GM06990 (cell line): ENCODE measurements at regions not wholly inside any gene's neighbourhood (a gene's known extent, or its start where the extent isn't known, plus 50 kb on each side); places are given as distances from the start of the nearest gene placed in this dataset.
"Not testable (repeated sequence)": the region's sequence is repeated elsewhere in the genome, so short reads cannot be mapped to it uniquely, and the experiment has no call there.

ENCODE experiments used
- DNase-seq: peaks from one replicate; pipeline ENCODE4 v3.0.0-alpha.2; 2011; ENCODE audit not compliant: insufficient read length; ENCODE audit errors: extremely low read depth
- H3K27me3 ChIP-seq: replicated peaks from 2 replicates; pipeline ENCODE4 v1.6.0; 2011; ENCODE audit warnings: low read length; ENCODE audit not compliant: control insufficient read depth, insufficient read depth
- H3K36me3 ChIP-seq: 2 replicates; pipeline ENCODE4 v1.5.1; 2011; ENCODE audit warnings: low read length; ENCODE audit not compliant: control insufficient read depth, insufficient read depth
- H3K4me3 ChIP-seq: replicated peaks from 2 replicates; pipeline ENCODE4 v1.5.1; 2011; ENCODE audit warnings: low read depth, mild to moderate bottlenecking, control low read depth, low read length
- TF ChIP-seq, protein P1 (sequence below): IDR thresholded peaks from 2 replicates; pipeline ENCODE4 v1.5.1; 2011; ENCODE audit warnings: low read length, control low read depth, mild to moderate bottlenecking, inconsistent platforms; ENCODE audit not compliant: insufficient read depth, poor library complexity, severe bottlenecking

GRCh38 chr6:86448398-86448797 lies 488.9 kb upstream of the HTR1E start:
- TF ChIP-seq, protein P1, sequence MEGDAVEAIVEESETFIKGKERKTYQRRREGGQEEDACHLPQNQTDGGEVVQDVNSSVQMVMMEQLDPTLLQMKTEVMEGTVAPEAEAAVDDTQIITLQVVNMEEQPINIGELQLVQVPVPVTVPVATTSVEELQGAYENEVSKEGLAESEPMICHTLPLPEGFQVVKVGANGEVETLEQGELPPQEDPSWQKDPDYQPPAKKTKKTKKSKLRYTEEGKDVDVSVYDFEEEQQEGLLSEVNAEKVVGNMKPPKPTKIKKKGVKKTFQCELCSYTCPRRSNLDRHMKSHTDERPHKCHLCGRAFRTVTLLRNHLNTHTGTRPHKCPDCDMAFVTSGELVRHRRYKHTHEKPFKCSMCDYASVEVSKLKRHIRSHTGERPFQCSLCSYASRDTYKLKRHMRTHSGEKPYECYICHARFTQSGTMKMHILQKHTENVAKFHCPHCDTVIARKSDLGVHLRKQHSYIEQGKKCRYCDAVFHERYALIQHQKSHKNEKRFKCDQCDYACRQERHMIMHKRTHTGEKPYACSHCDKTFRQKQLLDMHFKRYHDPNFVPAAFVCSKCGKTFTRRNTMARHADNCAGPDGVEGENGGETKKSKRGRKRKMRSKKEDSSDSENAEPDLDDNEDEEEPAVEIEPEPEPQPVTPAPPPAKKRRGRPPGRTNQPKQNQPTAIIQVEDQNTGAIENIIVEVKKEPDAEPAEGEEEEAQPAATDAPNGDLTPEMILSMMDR, result no peak
- no peak for DNase-seq

GRCh38 chr6:86440608-86441007 lies 496.7 kb upstream of the HTR1E start:
- no peaks in the 10 kb centered on the region for H3K27me3 ChIP-seq
- no peak overlapping the region for H3K4me3 ChIP-seq
- TF ChIP-seq, protein P1, result no peak
- DNase-seq, result no peak
- H3K36me3 ChIP-seq, result no peaks in the 10 kb centered on the region

More at GRCh38 chr6:86448398-86448797, 488.9 kb upstream of the HTR1E start:
- no peaks in the 10 kb centered on the region for H3K36me3 ChIP-seq
- no peak overlapping the region for H3K4me3 ChIP-seq
- H3K27me3 ChIP-seq, result no peaks in the 10 kb centered on the region

GRCh38 chr6:86423571-86423970 lies 513.8 kb upstream of the HTR1E start:
- no peak overlapping the region for H3K4me3 ChIP-seq
- H3K27me3 ChIP-seq, result no peaks in the 10 kb centered on the region
- no peak for DNase-seq
- no peaks in the 10 kb centered on the region for H3K36me3 ChIP-seq
- TF ChIP-seq, protein P1, result no peak

- Histone ChIP-seq H3K27me3 (no peaks in the 10 kb centered on the region), H3K36me3 (no peaks in the 10 kb centered on the region), H3K4me3 (no peak overlapping the region)
- no peak for DNase-seq
- TF ChIP-seq, protein P1, result no peak
Measured at GRCh38 chr6:86412057-86412456, 525.3 kb upstream of the HTR1E start.

GRCh38 chr6:86407128-86407527 lies 530.2 kb upstream of the HTR1E start:
- no peak for DNase-seq
- Histone ChIP-seq H3K4me3 (no peak overlapping the region), H3K36me3 (no peaks in the 10 kb centered on the region), H3K27me3 (no peaks in the 10 kb centered on the region; the same call in 1 of the 2 replicates)
- TF ChIP-seq, protein P1, result no peak

- DNase-seq, result not testable (repeated sequence)
Measured at GRCh38 chr6:86392850-86393249, 544.5 kb upstream of the HTR1E start.

More at GRCh38 chr6:86392850-86393249, 544.5 kb upstream of the HTR1E start:
- H3K36me3 ChIP-seq, H3K4me3 ChIP-seq, H3K27me3 ChIP-seq: not testable (repeated sequence)
